AG10803 (cell line): ENCODE measurements at regions not wholly inside any gene's neighbourhood (a gene's known extent, or its start where the extent isn't known, plus 50 kb on each side); places are given as distances from the start of the nearest gene placed in this dataset.

Experiments used
- DNase-seq: peaks from one replicate; pipeline ENCODE4 v3.0.0; 2010; ENCODE audit warnings: low read depth
- H3K4me3 ChIP-seq: 2 replicates; pipeline ENCODE4 v1.5.1; 2011; ENCODE audit warnings: mild to moderate bottlenecking, low read length, control low read depth
- TF ChIP-seq, protein P1 (sequence below): conservative IDR thresholded peaks from 2 replicates; pipeline ENCODE4 v1.5.1; 2011; ENCODE audit warnings: mild to moderate bottlenecking, low read length, control low read depth, inconsistent platforms

DNA sequence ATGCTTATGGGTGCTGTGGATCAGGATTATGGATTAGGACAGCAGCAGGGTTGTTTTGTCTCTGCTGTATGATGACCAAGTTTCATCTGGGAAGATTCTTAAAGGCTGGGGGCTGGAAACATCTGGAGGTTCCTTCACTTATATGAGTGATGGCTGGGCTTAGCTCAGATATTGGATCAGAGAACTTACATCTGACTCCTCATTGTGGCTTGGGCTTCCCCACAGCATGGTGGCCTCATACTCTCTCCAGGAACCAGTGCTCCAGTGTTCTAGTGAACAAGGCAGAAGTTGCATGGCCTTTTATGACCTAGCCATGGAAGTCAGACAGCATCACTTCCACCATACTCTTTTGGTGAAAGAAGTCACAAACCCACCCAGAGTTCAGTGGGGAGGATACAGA lies 336.1 kb upstream of the TBX3 start:
- DNase-seq = no peak
- TF ChIP-seq, protein P1, sequence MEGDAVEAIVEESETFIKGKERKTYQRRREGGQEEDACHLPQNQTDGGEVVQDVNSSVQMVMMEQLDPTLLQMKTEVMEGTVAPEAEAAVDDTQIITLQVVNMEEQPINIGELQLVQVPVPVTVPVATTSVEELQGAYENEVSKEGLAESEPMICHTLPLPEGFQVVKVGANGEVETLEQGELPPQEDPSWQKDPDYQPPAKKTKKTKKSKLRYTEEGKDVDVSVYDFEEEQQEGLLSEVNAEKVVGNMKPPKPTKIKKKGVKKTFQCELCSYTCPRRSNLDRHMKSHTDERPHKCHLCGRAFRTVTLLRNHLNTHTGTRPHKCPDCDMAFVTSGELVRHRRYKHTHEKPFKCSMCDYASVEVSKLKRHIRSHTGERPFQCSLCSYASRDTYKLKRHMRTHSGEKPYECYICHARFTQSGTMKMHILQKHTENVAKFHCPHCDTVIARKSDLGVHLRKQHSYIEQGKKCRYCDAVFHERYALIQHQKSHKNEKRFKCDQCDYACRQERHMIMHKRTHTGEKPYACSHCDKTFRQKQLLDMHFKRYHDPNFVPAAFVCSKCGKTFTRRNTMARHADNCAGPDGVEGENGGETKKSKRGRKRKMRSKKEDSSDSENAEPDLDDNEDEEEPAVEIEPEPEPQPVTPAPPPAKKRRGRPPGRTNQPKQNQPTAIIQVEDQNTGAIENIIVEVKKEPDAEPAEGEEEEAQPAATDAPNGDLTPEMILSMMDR = no peak
- H3K4me3 ChIP-seq = no peak overlapping the region

DNA sequence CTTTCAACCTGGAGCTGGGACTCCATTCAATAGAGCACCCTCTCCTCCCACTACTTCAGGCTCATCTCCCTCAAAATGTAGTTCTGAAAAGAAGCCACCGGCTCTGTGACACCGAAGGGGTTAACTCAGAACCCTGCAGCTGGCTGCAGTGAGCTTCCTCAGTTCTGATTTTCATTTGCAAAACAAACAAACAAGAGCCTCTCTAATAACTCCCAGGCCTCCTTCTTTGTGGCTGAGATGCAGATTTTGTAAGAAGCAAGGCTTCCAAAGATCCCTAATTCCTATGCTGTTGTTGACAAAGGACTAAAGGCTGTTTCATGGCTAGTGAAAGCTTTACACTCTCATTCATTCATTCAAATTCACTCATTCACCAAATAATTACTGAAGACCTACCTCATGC lies 333.4 kb upstream of the TBX3 start:
- no peak for DNase-seq
- H3K4me3 ChIP-seq = no peak overlapping the region
- TF ChIP-seq, protein P1 = no peak

DNA sequence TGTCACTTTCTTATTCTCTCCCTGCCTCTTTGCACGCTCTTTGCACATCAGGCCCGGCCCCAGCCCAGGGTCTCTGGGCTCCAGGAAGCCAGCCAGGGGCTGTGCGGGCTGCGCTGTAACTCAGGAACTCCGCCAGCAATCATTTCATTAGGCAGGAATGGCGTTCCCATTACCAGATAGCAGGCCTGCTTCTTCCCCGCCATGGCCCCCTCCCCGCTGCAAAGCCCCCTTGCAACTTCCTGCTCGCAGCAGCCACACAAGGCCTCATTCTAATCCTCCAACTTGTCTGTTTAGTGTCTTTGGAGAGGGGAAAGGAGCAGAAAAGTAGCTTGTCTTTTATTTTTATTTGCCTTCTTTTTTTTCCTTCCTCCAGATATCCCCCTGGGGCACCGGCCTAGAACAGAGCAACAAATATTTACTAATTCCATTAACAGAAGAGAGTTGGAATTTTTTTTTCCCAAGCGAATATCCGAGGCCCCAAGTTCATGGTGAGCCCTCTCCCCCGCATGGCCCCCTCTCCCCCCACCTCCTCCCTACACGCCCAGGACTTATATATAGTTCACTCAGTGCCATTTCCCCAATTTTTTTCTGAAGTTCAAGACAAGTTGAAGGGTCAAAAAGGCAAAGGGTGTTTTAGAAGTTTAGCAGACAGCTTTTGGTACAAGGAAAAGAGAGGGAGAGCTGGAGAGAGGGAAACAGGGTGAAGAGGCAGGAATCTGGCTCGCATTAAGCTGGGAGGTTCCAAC lies 329.4 kb upstream of the TBX3 start:
- TF ChIP-seq, protein P1 = no peak
- no peak for DNase-seq
- H3K4me3 ChIP-seq = no peak overlapping the region

DNA sequence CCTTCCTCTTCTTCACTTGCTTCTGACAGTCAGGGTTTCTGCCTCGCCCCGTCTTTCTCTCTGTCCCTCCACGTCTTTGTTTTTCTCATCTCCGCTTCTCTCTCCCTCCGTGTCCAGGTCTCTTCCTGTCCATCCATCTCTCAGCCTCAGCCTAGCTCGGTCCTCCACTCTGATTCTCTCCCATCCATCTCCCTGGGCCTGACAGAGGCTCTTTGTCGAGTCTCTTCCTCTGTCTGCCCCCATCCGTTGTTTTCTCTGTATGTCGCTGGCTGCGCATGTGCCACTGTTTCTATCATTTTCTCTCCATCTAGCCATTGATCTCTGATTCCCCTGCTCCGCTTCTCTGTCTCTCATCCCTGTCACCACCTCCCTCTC lies 328.9 kb upstream of the TBX3 start:
- TF ChIP-seq, protein P1 = no peak
- H3K4me3 ChIP-seq = no peak overlapping the region
- DNase-seq = no peak

DNA sequence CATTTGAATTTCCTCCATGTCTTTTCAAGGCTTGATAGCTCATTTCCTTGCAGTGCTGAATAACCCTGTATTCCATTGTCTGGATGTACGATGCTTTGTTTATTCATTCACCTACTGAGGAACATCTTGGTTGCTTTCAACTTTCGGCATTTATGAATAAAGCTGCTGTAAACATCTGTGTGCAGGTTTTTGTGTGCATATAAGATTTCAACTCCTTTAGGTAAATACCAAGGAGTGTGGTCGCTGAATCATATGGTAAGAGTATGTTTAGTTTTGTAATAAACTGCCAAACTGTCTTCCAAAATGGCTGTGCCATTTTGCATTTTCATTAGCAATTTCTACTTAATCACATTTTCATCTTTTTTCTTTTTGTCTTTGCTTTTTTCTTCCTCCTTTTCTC lies 327.7 kb upstream of the TBX3 start:
- TF ChIP-seq, protein P1 = no peak
- DNase-seq = no peak
- no peak overlapping the region for H3K4me3 ChIP-seq

DNA sequence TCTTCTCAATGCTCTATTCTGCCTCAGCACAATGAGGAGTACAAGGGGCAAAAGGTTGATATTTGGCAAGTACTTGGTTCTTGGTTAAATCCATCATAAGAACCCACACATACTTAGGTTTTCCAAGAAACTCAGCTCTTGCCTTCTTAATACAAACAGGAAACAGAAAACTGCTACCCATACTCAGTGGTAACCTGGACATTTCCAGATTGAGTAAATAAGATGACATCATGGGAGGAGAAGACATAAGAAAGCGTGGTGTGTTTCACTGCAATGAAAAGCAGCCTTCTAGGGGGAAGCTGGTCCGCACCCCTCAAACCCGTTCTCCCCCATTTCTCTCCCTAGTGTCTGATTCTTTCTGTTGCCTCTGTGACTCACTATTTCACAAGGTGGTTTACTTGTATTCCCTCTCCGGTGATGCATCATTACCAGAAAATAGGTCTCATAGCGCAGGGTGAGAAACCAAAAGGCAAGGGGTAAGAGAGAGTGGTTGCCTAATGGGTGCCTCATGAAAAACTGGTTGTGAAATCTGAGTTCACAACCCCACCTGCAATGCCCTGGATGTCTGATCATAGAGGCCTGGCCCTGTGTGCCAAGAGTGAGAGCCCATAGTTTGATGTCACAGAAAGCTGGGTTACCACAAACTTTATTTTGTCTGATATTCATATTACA lies 326.5 kb upstream of the TBX3 start:
- no peak for DNase-seq
- H3K4me3 ChIP-seq = no peak overlapping the region
- TF ChIP-seq, protein P1 = no peak

DNA sequence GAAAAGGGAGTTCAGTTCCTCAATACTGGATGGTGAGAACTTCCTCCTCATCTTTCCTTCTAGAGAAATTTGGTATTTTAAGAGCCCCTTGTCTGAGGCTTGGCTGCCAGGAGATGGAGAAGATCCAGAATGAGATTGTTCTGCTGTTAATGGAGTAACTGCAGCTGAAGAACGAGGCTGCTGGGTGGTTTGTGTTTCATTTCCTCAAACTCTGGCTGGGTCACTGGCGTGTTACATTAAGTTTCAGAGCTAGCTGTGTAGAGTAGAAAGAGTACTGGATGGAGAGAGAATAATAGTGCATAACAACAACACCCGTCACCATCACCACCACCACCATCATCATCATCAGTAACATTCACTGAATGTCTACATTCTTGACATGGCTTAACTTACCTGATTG lies 325.0 kb upstream of the TBX3 start:
- TF ChIP-seq, protein P1 = no peak
- no peak for DNase-seq
- H3K4me3 ChIP-seq = no peak overlapping the region
